Karpas-422 (cell line): ENCODE measurements at regions not wholly inside any gene's neighbourhood (a gene's known extent, or its start where the extent isn't known, plus 50 kb on each side); places are given as distances from the start of the nearest gene placed in this dataset.

Experiments
- DNase-seq: peaks from one replicate; pipeline ENCODE4 v3.0.0-alpha.2; 2015
- H2AFZ ChIP-seq: fragments of 200-600 bp; sonication (generic); 2 replicates; pipeline ENCODE4 v1.6.1; 2014; ENCODE audit warnings: antibody characterized with exemption, low read length, mixed read lengths
- H3K27ac ChIP-seq: fragments of 200-600 bp; sonication (generic); 2 replicates; pipeline ENCODE4 v1.5.1; 2014; ENCODE audit warnings: mild to moderate bottlenecking, low read length, moderate library complexity
- H3K27me3 ChIP-seq: fragments of 200-600 bp; sonication (generic); 2 replicates; pipeline ENCODE4 v1.6.1; 2014; ENCODE audit warnings: low read length, mixed read lengths
- H3K36me3 ChIP-seq: fragments of 200-600 bp; sonication (generic); 2 replicates; pipeline ENCODE4 v1.6.1; 2014; ENCODE audit warnings: low read length, mixed read lengths; ENCODE audit not compliant: insufficient read depth
- H3K4me1 ChIP-seq: fragments of 200-600 bp; sonication (generic); 2 replicates; pipeline ENCODE4 v1.6.1; 2014; ENCODE audit warnings: mild to moderate bottlenecking, low read length, mixed read lengths
- H3K4me2 ChIP-seq: fragments of 200-600 bp; sonication (generic); 2 replicates; pipeline ENCODE4 v1.6.1; 2014; ENCODE audit warnings: low read length, low read depth, mild to moderate bottlenecking; ENCODE audit not compliant: poor library complexity, severe bottlenecking
- H3K4me3 ChIP-seq: fragments of 200-600 bp; sonication (generic); 2 replicates; pipeline ENCODE4 v1.5.1; 2014; ENCODE audit warnings: mild to moderate bottlenecking, antibody characterized with exemption, low read length, mixed read lengths
- H3K79me2 ChIP-seq: fragments of 200-600 bp; sonication (generic); 2 replicates; pipeline ENCODE4 v1.6.1; 2014; ENCODE audit warnings: mild to moderate bottlenecking, low read length, mixed read lengths
- H3K9ac ChIP-seq: fragments of 200-600 bp; sonication (generic); 2 replicates; pipeline ENCODE4 v1.6.0; 2014; ENCODE audit warnings: low read length
- H3K9me2 ChIP-seq: fragments of 200-600 bp; sonication (generic), shearing (Covaris generic); replicated peaks from 2 replicates; pipeline ENCODE4 v1.6.0; 2014; ENCODE audit warnings: mild to moderate bottlenecking, low read length, moderate library complexity; ENCODE audit not compliant: insufficient read depth
- H3K9me3 ChIP-seq: fragments of 300-700, 200-600 bp; sonication (generic); 2 replicates; pipeline ENCODE4 v1.6.1; 2014; ENCODE audit warnings: low read length, mixed read lengths
- H4K20me1 ChIP-seq: fragments of 200-600 bp; sonication (generic); 2 replicates; pipeline ENCODE4 v1.6.1; 2014; ENCODE audit warnings: mild to moderate bottlenecking, antibody characterized with exemption, low read length, low read depth; ENCODE audit not compliant: insufficient read depth

DNA sequence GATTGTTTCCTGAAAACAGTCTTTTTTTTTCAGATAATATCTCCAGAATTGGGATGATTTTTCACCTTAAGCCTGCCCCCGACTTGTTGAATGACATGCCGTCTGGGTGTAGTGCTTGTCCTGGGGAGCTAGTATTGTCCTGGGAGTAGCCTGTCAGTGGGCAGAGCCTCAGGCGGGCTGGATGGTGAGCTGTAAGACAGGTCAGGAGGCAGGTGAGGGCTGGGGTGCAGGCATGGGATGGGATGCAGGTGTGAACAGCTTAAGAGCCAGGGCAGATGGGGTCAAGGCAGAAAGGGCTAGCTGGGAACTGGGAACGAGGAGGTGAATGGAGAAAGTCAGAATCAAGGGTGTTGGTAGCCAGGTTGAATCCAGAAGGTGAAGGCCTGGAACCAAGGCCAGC lies 200.2 kb downstream of the CSNK2A3 start:
- Histone ChIP-seq H3K4me1 (peaks cover 20% of the 10 kb centered on the region), H3K9me2 (no peaks in the 10 kb centered on the region)

DNA sequence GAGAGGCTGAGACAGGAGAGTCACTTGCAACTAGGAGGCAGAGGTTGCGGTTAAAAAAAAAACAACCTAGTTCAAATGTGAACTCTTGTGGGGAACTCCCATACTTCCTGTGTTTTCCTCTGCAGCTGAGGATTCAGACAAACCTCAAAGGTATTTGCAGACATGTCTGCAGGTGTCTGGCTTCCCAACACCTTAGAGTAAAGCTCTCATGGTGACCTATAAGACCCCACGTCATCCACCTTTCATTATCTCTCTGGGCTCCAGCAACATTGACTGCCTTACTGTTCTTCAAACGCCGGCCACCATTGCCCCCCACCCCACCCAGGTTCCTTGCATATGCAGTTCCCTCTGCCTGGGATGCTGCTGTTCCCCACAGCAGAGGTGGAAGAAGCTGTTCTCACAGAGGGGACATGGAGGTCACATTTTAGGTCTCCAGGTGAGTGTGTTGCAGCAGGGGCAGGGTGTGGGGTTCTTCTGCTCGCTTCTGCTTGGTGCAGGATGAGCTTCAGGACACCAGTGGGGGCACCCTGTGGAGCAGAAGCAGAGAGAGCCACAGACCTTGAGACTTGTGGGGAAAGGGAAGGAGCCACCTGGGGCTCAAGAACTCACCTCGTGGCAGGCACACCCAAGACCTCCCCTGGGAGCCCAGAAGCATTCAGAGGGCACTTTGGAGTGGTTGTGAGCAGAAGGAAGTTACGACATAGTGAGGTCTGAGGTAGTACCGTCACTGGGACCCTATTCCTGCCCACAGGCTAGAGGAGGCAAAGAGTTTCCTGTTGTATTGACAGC lies 203.2 kb downstream of the CSNK2A3 start:
- no peak overlapping the region for H3K4me2 ChIP-seq
- no peaks in the 10 kb centered on the region for H3K27me3 ChIP-seq
- no peak for DNase-seq
- no peak overlapping the region for H3K27ac ChIP-seq
- H3K9ac ChIP-seq: no peak overlapping the region
- H4K20me1 ChIP-seq: no peaks in the 10 kb centered on the region
- H3K4me1 ChIP-seq: peaks cover 2% of the 10 kb centered on the region; the same call in 1 of the 2 replicates
- no peaks in the 10 kb centered on the region for H3K36me3 ChIP-seq
- no peaks in the 10 kb centered on the region for H3K9me3 ChIP-seq
- no peaks in the 10 kb centered on the region for H3K9me2 ChIP-seq
- H3K79me2 ChIP-seq: no peaks in the 10 kb centered on the region
- H3K4me3 ChIP-seq: no peak overlapping the region
- no peak overlapping the region for H2AFZ ChIP-seq

More for the DNA sequence above, 200.2 kb downstream of the CSNK2A3 start:
- Histone ChIP-seq H3K9ac (no peak overlapping the region), H3K9me3 (no peaks in the 10 kb centered on the region), H4K20me1 (no peaks in the 10 kb centered on the region), H2AFZ (no peak overlapping the region), H3K4me3 (no peak overlapping the region), H3K79me2 (no peaks in the 10 kb centered on the region), H3K4me2 (no peak overlapping the region), H3K27ac (no peak overlapping the region), H3K27me3 (no peaks in the 10 kb centered on the region), H3K36me3 (no peaks in the 10 kb centered on the region)
- DNase-seq: no peak

DNA sequence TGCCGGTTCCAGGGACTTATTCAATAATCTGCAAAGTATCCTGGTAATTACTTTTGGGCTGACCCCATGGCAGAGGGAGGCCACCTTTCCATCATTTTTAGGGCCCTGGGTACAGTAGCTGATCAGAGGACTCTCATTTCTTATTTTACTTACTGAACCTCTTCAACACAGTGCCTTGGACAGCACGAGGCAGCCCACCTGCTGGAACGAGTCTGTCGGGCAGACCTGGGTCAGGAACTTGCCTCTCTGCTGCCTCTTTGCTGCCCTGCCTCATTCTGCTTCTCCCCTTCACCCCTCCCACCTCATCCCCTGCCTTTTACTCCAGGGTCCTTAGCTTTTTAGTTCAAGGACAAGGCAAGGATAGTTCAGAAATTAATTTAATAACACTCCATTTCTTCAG lies 204.5 kb downstream of the CSNK2A3 start:
- Histone ChIP-seq H3K4me2 (no peak overlapping the region), H3K79me2 (no peaks in the 10 kb centered on the region), H3K9me3 (no peaks in the 10 kb centered on the region), H3K9ac (no peak overlapping the region), H3K27me3 (no peaks in the 10 kb centered on the region), H3K27ac (no peak overlapping the region), H3K4me1 (peaks cover 2% of the 10 kb centered on the region; the same call in 1 of the 2 replicates), H4K20me1 (no peaks in the 10 kb centered on the region), H3K36me3 (no peaks in the 10 kb centered on the region), H2AFZ (no peak overlapping the region), H3K9me2 (no peaks in the 10 kb centered on the region), H3K4me3 (no peak overlapping the region)
- DNase-seq: no peak

DNA sequence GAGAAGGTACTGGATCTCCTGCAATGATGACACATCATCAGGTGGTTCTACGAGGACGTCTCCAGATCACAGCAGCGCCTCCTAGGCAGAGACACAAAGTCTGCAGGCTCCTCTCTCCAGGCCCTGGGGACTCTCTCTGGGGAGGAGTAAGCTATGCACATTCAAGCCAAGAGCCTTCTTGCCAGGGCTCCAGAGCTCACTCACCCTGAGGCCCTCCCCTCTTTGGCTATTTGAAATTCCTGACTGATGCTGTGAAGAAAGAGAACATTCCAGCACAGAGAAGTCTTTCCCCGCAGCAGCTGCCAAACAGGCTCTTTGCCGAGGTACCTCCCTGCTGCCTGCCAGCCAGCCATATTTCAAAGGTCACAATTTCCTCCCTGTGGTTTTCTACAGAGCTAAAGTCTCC lies 204.9 kb downstream of the CSNK2A3 start:
- no peaks in the 10 kb centered on the region for H3K9me3 ChIP-seq
- no peaks in the 10 kb centered on the region for H4K20me1 ChIP-seq
- H3K9me2 ChIP-seq: no peaks in the 10 kb centered on the region
- no peak overlapping the region for H3K4me3 ChIP-seq
- peaks cover 2% of the 10 kb centered on the region; the same call in 1 of the 2 replicates for H3K4me1 ChIP-seq
- no peaks in the 10 kb centered on the region for H3K36me3 ChIP-seq
- H3K4me2 ChIP-seq: no peak overlapping the region
- H3K9ac ChIP-seq: no peak overlapping the region
- H2AFZ ChIP-seq: no peak overlapping the region
- H3K79me2 ChIP-seq: no peaks in the 10 kb centered on the region
- peak; percentile 80 for DNase-seq
- H3K27ac ChIP-seq: no peak overlapping the region
- no peaks in the 10 kb centered on the region for H3K27me3 ChIP-seq

DNA sequence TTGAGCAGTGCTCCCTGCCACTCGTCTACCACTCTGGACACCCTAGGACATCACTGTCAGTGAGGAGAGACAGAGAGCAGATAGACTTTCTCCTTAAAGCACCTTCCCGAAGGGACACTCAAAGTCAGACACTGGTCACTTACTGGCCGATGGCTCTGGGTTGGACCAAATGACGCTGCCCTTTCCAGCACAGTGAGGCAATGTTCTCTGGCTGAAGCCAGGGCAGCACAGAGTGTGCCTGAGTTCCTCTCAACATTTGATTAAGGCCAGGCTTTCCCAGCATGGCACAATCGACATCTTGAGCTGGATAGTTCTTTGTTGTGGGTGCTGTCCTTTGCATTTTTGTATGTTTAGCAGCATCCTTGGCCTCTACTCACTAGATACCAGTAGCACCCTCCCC lies 206.2 kb downstream of the CSNK2A3 start:
- H3K4me2 ChIP-seq: no peak overlapping the region
- H3K4me1 ChIP-seq: peaks cover 2% of the 10 kb centered on the region; the same call in 1 of the 2 replicates
- H3K79me2 ChIP-seq: no peaks in the 10 kb centered on the region
- H2AFZ ChIP-seq: no peak overlapping the region
- H3K9me3 ChIP-seq: no peaks in the 10 kb centered on the region
- H3K9me2 ChIP-seq: no peaks in the 10 kb centered on the region
- H3K27ac ChIP-seq: no peak overlapping the region
- H3K9ac ChIP-seq: no peak overlapping the region
- no peaks in the 10 kb centered on the region for H3K36me3 ChIP-seq
- no peak overlapping the region for H3K4me3 ChIP-seq
- H3K27me3 ChIP-seq: no peaks in the 10 kb centered on the region
- no peak for DNase-seq
- H4K20me1 ChIP-seq: no peaks in the 10 kb centered on the region

DNA sequence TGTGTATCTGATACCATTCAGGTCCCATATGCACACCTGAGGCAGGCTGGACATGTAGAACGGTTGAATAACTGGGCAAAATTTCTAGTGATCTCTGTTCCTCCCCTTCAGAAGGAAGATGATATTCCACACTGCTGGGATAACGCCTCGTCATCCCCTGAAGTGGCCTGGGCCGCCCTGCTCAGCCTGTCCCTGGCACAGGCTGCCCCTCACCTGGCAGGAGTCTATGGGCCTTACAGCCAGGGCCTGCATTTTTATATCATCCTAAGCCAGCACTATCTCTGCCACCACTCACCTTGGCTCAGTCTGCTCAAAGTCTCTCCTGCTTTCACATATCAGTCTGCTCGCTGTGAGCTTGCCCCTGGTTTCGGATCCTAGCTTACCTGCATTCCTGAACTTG lies 209.2 kb downstream of the CSNK2A3 start:
- Histone ChIP-seq H3K79me2 (no peaks in the 10 kb centered on the region), H3K9me2 (no peaks in the 10 kb centered on the region)

DNA sequence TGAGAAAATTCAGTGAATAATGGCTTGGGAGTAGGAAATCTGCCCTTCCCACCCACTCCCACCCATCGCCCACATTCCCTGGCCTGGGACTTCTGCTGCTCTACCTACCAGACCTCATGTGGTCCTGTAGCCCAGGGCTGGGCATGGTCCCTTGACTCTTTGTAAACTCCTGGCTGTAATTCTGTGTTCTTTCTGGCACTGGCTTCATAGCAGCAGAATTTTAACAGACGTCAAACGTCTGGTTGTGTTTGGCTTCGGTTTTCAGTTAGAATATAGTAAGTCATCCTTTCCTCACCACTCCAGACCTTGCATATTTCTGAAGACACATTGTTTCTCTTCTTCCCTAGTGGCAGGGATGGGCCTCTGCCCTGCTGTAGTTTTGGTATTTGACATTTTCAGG lies 210.6 kb downstream of the CSNK2A3 start:
- Histone ChIP-seq H3K9me3 (no peaks in the 10 kb centered on the region), H3K9ac (no peak overlapping the region), H3K36me3 (no peaks in the 10 kb centered on the region), H4K20me1 (no peaks in the 10 kb centered on the region), H2AFZ (no peak overlapping the region), H3K4me3 (no peak overlapping the region), H3K27me3 (no peaks in the 10 kb centered on the region), H3K79me2 (no peaks in the 10 kb centered on the region), H3K4me2 (no peak overlapping the region), H3K4me1 (no peaks in the 10 kb centered on the region), H3K9me2 (no peaks in the 10 kb centered on the region), H3K27ac (no peak overlapping the region)
- no peak for DNase-seq

More for the DNA sequence above, 209.2 kb downstream of the CSNK2A3 start:
- no peaks in the 10 kb centered on the region for H4K20me1 ChIP-seq
- no peaks in the 10 kb centered on the region for H3K36me3 ChIP-seq
- H3K4me3 ChIP-seq: no peak overlapping the region
- no peaks in the 10 kb centered on the region for H3K27me3 ChIP-seq
- peaks cover 2% of the 10 kb centered on the region; the same call in 1 of the 2 replicates for H3K4me1 ChIP-seq
- no peaks in the 10 kb centered on the region for H3K9me3 ChIP-seq
- H3K27ac ChIP-seq: no peak overlapping the region
- no peak overlapping the region for H3K9ac ChIP-seq
- no peak for DNase-seq
- no peak overlapping the region for H2AFZ ChIP-seq
- no peak overlapping the region for H3K4me2 ChIP-seq

DNA sequence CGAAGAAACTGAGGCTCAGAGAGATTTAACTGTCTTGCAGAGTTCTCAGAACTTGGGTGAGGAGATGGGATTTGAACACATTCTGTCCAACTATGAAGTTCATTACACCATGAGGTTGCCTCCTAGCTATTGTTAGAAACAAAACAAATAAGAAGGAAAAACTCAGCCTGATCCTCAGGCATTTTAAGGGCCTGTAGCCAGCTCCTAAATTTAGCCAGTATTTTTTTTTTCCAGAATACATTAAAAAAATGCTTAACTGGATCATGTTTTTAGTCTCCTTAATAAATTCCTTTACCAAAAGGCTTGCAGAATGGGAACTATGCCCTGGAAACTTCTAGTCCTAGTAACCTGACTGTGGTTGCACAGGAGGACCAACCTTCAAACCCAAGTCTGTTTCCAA lies 212.0 kb downstream of the CSNK2A3 start:
- no peaks in the 10 kb centered on the region for H3K9me2 ChIP-seq
- H3K4me1 ChIP-seq: no peaks in the 10 kb centered on the region

More for the DNA sequence above, 212.0 kb downstream of the CSNK2A3 start:
- Histone ChIP-seq H3K79me2 (no peaks in the 10 kb centered on the region), H3K4me2 (no peak overlapping the region), H3K4me3 (no peak overlapping the region), H3K9ac (no peak overlapping the region), H3K36me3 (no peaks in the 10 kb centered on the region), H3K27ac (no peak overlapping the region), H4K20me1 (no peaks in the 10 kb centered on the region), H2AFZ (no peak overlapping the region), H3K27me3 (no peaks in the 10 kb centered on the region), H3K9me3 (no peaks in the 10 kb centered on the region)
- DNase-seq: no peak
